ENCODE measurements at regions not wholly inside any gene's neighbourhood (a gene's known extent, or its start where the extent isn't known, plus 50 kb on each side); places are given as distances from the start of the nearest gene placed in this dataset.

GRCh38 chr2:238566001-238566645 lies 139.4 kb downstream of the ASB1 start:
- no peaks in the 10 kb centered on the region for H3K27me3 ChIP-seq
- intact Hi-C loops (cut with DNase I) = no loop called here
- TF ChIP-seq POLR2A (IDR thresholded peaks at IDR 0.05) (no peak), POLR2AphosphoS5 (IDR thresholded peaks at IDR 0.05; ENCODE audit: insufficient read depth in 1 of 2, low read depth in 1 of 2) (no peak), CTCF (IDR thresholded peaks at IDR 0.05) (no peak)
- no peak overlapping the region for H3K4me3 ChIP-seq
- no peaks in the 10 kb centered on the region for H3K36me3 ChIP-seq
- peaks cover 29% of the 10 kb centered on the region for H3K4me1 ChIP-seq
- no peak for DNase-seq (ENCODE audit: extremely low spot score in 2 of 2)
- H3K27ac ChIP-seq = no peak overlapping the region
- H3K9me3 ChIP-seq = no peaks in the 10 kb centered on the region

- no peak for DNase-seq (ENCODE audit: extremely low spot score in 2 of 2)
- H3K9me3 ChIP-seq = no peaks in the 10 kb centered on the region
- no peak overlapping the region for H3K4me3 ChIP-seq
- peaks cover 40% of the 10 kb centered on the region for H3K4me1 ChIP-seq
- no peak overlapping the region for H3K27ac ChIP-seq
- intact Hi-C loops (cut with DNase I) = no loop called here
- H3K27me3 ChIP-seq = no peaks in the 10 kb centered on the region
- TF ChIP-seq POLR2A (IDR thresholded peaks at IDR 0.05) (no peak), POLR2AphosphoS5 (IDR thresholded peaks at IDR 0.05; ENCODE audit: insufficient read depth in 1 of 2, low read depth in 1 of 2) (peak in 1 of 2 donors; percentile 26), CTCF (IDR thresholded peaks at IDR 0.05) (no peak)
- no peaks in the 10 kb centered on the region for H3K36me3 ChIP-seq
These were observed 140.5 kb downstream of the ASB1 start for GRCh38 chr2:238567067-238567855.

- Histone ChIP-seq H3K9me3 (no peaks in the 10 kb centered on the region), H3K27me3 (no peaks in the 10 kb centered on the region), H3K36me3 (no peaks in the 10 kb centered on the region), H3K27ac (no peak overlapping the region), H3K4me3 (no peak overlapping the region), H3K4me1 (peaks cover 42% of the 10 kb centered on the region)
- intact Hi-C loops (cut with DNase I) = no loop called here
- DNase-seq (ENCODE audit: extremely low spot score in 2 of 2) = no peak
- no peak for TF ChIP-seq POLR2AphosphoS5 (IDR thresholded peaks at IDR 0.05; ENCODE audit: insufficient read depth in 1 of 2, low read depth in 1 of 2)
- TF ChIP-seq POLR2A (IDR thresholded peaks at IDR 0.05) = no peak
- TF ChIP-seq CTCF (IDR thresholded peaks at IDR 0.05) = no peak
These were observed 141.3 kb downstream of the ASB1 start for GRCh38 chr2:238567996-238568395.

GRCh38 chr2:238568455-238569440 lies 142.0 kb downstream of the ASB1 start:
- DNase-seq (ENCODE audit: extremely low spot score in 2 of 2) = no peak
- intact Hi-C loops (cut with DNase I) = no loop called here
- Histone ChIP-seq H3K4me3 (no peak overlapping the region), H3K9me3 (no peaks in the 10 kb centered on the region), H3K27ac (peak overlapping the region; percentile 61), H3K27me3 (no peaks in the 10 kb centered on the region), H3K4me1 (peaks cover 42% of the 10 kb centered on the region), H3K36me3 (no peaks in the 10 kb centered on the region)
- no peak for TF ChIP-seq POLR2AphosphoS5 (IDR thresholded peaks at IDR 0.05; ENCODE audit: insufficient read depth in 1 of 2, low read depth in 1 of 2)

GRCh38 chr2:238569507-238570195 lies 142.9 kb downstream of the ASB1 start:
- TF ChIP-seq POLR2A (IDR thresholded peaks at IDR 0.05) = no peak
- TF ChIP-seq CTCF (IDR thresholded peaks at IDR 0.05) = no peak
- TF ChIP-seq POLR2AphosphoS5 (IDR thresholded peaks at IDR 0.05; ENCODE audit: insufficient read depth in 1 of 2, low read depth in 1 of 2) = peak; percentile 40 to 67
- Histone ChIP-seq H3K4me3 (no peak overlapping the region), H3K4me1 (peaks cover 42% of the 10 kb centered on the region), H3K27ac (peak overlapping the region; percentile 61), H3K36me3 (no peaks in the 10 kb centered on the region), H3K9me3 (no peaks in the 10 kb centered on the region), H3K27me3 (no peaks in the 10 kb centered on the region)
- no peak for DNase-seq (ENCODE audit: extremely low spot score in 2 of 2)
- intact Hi-C loops (cut with DNase I) = no loop called here

Measured in vagina (tissue), 2 donors.